ENCODE measurements at regions not wholly inside any gene's neighbourhood (a gene's known extent, or its start where the extent isn't known, plus 50 kb on each side); places are given as distances from the start of the nearest gene placed in this dataset.

- in situ Hi-C loops (cut with MboI; ENCODE audit: low sequenced_read_pairs), result no loop called here
Measured at GRCh38 chr9:88691091-88691490, 156.1 kb downstream of the NXNL2 start.

GRCh38 chr9:88691811-88692210 is 156.8 kb downstream of the NXNL2 start:
- in situ Hi-C loops (cut with MboI; ENCODE audit: low sequenced_read_pairs), result no loop called here

DNA sequence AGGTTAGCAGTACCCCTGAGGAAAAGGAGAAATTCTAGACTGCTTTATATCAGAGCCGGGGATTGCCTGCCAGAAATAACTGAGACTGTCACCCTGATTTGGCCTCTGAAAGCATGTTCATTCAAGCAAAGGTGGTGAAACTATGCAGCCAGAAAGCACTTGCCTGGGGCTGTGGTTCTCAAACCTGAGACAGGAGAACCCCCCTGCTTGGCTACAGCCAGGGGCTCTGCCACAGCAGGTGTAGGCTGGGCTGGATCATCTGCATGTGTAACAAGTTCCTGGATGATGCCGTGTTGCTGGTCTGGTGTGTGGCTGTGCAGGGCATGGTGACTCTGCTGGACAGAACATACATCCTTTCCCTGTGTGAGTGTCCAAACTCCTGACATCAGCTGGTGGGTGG is 157.8 kb downstream of the NXNL2 start:
- in situ Hi-C loops (cut with MboI; ENCODE audit: low sequenced_read_pairs), result no loop called here

- in situ Hi-C loops (cut with MboI; ENCODE audit: low sequenced_read_pairs), result no loop called here
Measured at GRCh38 chr9:88694625-88695024, 159.6 kb downstream of the NXNL2 start.

GRCh38 chr9:88696501-88696900 is 161.5 kb downstream of the NXNL2 start:
- in situ Hi-C loops (cut with MboI; ENCODE audit: low sequenced_read_pairs), result no loop called here

- in situ Hi-C loops (cut with MboI; ENCODE audit: low sequenced_read_pairs), result no loop called here
Measured at GRCh38 chr9:88697764-88698432, 162.9 kb downstream of the NXNL2 start.

- in situ Hi-C loops (cut with MboI; ENCODE audit: low sequenced_read_pairs), result no loop called here
Measured at GRCh38 chr9:88702985-88703384, 168.0 kb downstream of the NXNL2 start.

DNA sequence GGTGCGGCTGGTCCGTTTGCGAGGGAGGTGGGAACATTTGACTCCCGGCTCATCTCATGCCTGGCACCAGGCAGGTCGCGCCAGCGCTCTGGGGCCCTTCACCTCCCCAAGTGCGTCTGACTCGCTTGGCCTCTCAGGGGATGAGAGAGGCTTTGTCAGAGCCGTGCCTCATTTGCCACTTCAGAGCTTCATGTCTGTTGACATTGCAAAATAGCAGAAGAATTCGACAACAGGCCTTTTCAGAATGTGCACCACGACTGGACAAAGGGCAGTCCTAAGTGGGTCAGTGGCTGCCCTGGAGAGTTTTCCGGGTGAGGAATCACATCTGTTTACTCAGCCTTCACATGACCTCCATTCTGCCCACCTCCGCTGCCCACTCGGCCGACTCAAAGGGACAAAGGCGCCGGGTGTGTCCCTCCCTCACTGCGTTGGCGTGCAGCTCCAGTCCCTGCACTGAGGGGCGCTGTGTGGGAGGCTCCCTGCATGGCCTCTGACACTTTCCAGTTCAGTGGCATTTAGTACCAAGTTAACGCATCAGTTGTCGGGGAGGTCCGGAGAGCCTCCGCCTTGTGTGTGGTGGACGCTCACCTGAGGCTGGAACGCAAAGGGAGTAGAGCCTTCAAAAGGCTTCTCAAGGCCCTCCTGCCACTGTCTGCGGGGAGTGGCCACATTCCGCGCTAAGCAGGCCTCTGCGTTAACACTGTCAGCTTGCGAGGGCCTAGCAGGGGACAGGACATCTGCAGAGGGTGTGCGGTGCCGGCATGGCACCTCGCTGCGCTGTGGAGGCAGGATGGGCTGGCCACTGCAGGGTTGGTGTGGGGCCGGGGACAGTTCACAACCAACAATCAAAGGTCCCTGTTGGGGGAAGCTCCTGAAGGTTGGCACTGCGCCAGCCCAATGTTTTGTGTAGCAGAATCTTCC is 171.5 kb downstream of the NXNL2 start:
- in situ Hi-C loops (cut with MboI; ENCODE audit: low sequenced_read_pairs), result no loop called here

- in situ Hi-C loops (cut with MboI; ENCODE audit: low sequenced_read_pairs), result no loop called here
Measured at GRCh38 chr9:88710449-88710848, 175.5 kb downstream of the NXNL2 start.

DNA sequence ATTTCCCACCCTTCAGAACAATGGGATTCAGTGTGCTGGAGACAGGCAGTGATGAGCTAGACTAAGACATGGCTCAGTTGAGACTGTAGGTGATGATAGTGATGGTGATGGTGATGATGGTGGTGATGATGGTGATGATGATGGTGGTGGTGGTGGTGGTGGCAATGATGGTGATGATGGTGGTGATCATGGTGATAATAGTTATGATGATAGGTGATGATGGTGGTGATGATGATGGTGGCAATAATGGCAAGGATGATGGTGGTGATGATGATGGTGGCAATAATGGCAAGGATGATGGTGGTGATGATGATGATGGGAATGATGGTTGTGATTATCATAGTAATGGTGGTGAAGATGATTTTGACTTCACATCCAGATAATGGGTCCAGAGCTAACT is 176.7 kb downstream of the NXNL2 start:
- in situ Hi-C loops (cut with MboI; ENCODE audit: low sequenced_read_pairs), result no loop called here

- in situ Hi-C loops (cut with MboI; ENCODE audit: low sequenced_read_pairs), result no loop called here
Measured at GRCh38 chr9:88712484-88712883, 177.5 kb downstream of the NXNL2 start.

- in situ Hi-C loops (cut with MboI; ENCODE audit: low sequenced_read_pairs), result no loop called here
Measured at GRCh38 chr9:88713010-88713409, 178.0 kb downstream of the NXNL2 start.

- in situ Hi-C loops (cut with MboI; ENCODE audit: low sequenced_read_pairs), result no loop called here
Measured at GRCh38 chr9:88716596-88717290, 181.8 kb downstream of the NXNL2 start.

GRCh38 chr9:88721025-88721424 is 186.0 kb downstream of the NXNL2 start:
- in situ Hi-C loops (cut with MboI; ENCODE audit: low sequenced_read_pairs), result no loop called here

DNA sequence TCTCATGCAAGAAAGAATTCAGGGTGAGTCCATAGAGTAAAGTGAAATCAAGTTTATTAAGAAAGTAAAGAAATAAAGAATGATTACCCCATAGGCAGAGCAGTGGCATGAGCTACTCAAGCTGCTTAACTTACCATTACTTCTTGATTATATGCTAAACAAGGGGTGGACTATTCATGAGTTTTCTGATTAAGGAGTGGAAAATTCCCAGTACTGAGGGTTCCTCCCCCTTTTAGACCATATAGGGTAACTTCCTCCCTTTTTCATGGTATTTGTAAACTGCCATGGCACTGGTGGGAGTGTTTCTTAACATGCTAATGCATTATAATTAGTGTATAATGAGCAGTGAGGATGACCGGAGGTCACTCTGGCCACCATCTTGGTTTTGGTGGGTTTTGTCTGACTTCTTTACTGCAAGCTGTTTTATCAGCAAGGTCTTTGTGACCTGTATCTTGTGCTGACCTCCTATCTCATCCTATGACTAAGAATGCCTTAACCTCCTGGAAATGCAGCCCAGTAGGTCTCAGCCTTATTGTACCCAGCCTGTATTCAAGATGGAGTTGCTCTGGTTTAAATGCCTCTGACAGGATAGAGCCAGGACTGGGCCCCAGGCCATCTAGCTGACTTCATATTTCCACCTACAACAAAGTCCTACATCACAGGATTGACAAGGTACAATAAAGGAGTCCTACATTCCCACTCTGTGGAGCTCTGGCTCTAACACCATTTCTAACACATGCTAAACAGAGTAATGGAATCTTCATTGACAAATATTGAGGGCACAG is 186.7 kb downstream of the NXNL2 start:
- in situ Hi-C loops (cut with MboI; ENCODE audit: low sequenced_read_pairs), result no loop called here

DNA sequence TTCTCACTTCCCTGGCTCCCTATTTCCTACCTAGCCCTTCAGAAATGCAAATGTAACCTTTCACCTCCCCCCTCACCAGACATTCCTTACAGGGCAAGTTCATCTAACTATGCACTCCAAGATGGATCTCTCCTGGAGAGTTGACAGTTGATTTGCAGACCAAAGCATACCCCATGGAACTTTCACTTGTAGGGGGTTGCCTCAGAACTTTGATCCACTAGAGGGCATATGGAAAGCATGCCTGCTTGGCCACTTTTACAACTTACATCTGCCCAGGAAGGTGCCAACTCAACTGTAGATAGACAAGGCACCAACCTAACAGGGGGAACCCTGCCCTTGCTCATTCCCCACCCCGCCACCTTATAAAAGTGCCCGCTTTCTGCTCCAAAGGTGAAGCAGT is 187.8 kb downstream of the NXNL2 start:
- in situ Hi-C loops (cut with MboI; ENCODE audit: low sequenced_read_pairs), result no loop called here

DNA sequence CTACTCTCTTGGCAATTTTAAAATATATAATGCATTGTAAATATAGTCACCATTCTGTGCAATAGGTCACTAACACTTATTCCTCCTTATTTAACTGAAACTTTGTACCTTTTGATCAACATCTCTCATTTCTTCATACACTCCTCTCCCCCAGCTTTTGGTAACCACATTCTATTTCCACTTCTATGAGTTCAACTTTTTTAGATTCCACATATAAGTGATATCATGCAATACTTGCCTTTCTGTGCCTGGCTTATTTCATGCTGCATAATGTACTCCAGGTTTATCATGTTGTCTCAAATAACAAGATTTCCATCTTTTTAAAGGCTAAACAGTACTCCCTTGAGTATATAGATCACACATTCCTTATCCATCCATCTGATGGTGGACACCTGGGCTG is 188.8 kb downstream of the NXNL2 start:
- in situ Hi-C loops (cut with MboI; ENCODE audit: low sequenced_read_pairs), result no loop called here

- in situ Hi-C loops (cut with MboI; ENCODE audit: low sequenced_read_pairs), result no loop called here
Measured at GRCh38 chr9:88724331-88724730, 189.4 kb downstream of the NXNL2 start.

DNA sequence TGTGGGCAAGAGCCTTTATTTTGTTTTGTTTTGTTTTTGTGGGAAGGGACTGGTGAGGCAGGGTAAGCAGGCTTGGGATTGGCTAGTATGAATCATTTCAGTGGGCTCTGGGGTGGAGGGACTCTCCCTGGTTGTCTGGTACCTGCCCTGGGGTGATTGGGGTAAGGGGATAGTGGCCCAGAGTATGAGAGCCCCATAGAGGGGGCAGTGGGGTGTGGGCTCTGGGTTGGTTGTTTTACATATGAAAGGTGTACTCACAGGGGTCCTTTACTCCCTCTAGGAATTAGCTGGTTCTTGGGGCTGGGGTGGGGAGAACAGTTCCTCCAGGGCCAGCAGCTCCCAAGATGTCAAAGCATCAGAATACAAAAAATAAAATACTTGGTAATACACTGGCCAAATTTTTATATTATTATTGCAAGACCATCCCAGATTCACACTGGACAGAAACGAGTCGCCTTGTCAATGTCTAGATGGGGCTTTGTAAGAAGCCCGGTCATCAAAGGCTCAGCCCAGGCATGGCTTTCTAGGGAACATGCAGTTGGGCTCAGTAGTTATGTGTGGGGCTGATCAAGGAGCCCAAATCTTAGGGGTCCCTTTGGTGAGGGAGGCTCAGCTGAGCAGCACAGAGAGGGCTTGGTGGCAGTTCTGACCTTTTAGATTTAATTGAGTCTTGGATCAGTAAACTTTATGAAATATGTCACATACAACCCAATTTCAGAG is 190.5 kb downstream of the NXNL2 start:
- in situ Hi-C loops (cut with MboI; ENCODE audit: low sequenced_read_pairs), result no loop called here

- in situ Hi-C loops (cut with MboI; ENCODE audit: low sequenced_read_pairs), result no loop called here
Measured at GRCh38 chr9:88726803-88727202, 191.8 kb downstream of the NXNL2 start.

Data from HL-60/S4 treated with phorbol 12-myristate 13-acetate at 8.2 ng/mL for 4 days and 3 days (cell line).